RWPE2 (cell line): ENCODE measurements at regions not wholly inside any gene's neighbourhood (a gene's known extent, or its start where the extent isn't known, plus 50 kb on each side); places are given as distances from the start of the nearest gene placed in this dataset.

ENCODE experiments used
- ATAC-seq: fragments of 200-7000 bp; cut with Tn5 transposase; 3 replicates; pipeline ENCODE4 v1.9.1; 2021; ENCODE audit warnings: low read depth
- DNase-seq: peaks from one replicate; pipeline ENCODE4 v3.0.0-alpha.2; 2020; ENCODE audit warnings: low spot score
- H3K27ac ChIP-seq: fragments of 450-650 bp; 2 replicates; pipeline ENCODE4 v1.5.1; 2017; ENCODE audit warnings: mild to moderate bottlenecking; ENCODE audit not compliant: poor library complexity, severe bottlenecking
- H3K27me3 ChIP-seq: fragments of 250-450 bp; sonication (Bioruptor Pico); 2 replicates; pipeline ENCODE4 v1.5.1; 2021; ENCODE audit warnings: mild to moderate bottlenecking, moderate library complexity; ENCODE audit not compliant: insufficient read depth, poor library complexity, severe bottlenecking
- H3K36me3 ChIP-seq: fragments of 250-450 bp; sonication (Bioruptor Pico); 2 replicates; pipeline ENCODE4 v1.5.1; 2020; ENCODE audit warnings: low read depth, mild to moderate bottlenecking, moderate library complexity
- H3K4me1 ChIP-seq: fragments of 250-450 bp; sonication (Bioruptor Pico); 2 replicates; pipeline ENCODE4 v1.5.1; 2021; ENCODE audit warnings: mild to moderate bottlenecking, moderate library complexity; ENCODE audit not compliant: insufficient read depth, poor library complexity, severe bottlenecking
- H3K4me3 ChIP-seq: fragments of 250-450 bp; sonication (Bioruptor Pico); 2 replicates; pipeline ENCODE4 v1.5.1; 2021; ENCODE audit warnings: mild to moderate bottlenecking, moderate library complexity; ENCODE audit not compliant: severe bottlenecking
- H3K9me3 ChIP-seq: fragments of 250-450 bp; sonication (Bioruptor Pico); 2 replicates; pipeline ENCODE4 v1.5.1; 2021; ENCODE audit warnings: mild to moderate bottlenecking, moderate library complexity; ENCODE audit not compliant: severe bottlenecking
- CTCF ChIP-seq: fragments of 450-650 bp; IDR thresholded peaks from one replicate; pipeline ENCODE4 v1.5.1; 2017; ENCODE audit warnings: mild to moderate bottlenecking, moderate library complexity; ENCODE audit not compliant: poor library complexity, severe bottlenecking

GRCh38 chr13:62061751-62062150, 646.1 kb upstream of the PCDH20 start:
- Histone ChIP-seq H3K4me1 (no peaks in the 10 kb centered on the region), H3K27ac (no peak overlapping the region), H3K4me3 (no peak overlapping the region), H3K27me3 (no peaks in the 10 kb centered on the region), H3K9me3 (no peaks in the 10 kb centered on the region), H3K36me3 (no peaks in the 10 kb centered on the region)
- TF ChIP-seq CTCF: no peak
- ATAC-seq: no peak
- DNase-seq: no peak

GRCh38 chr13:62060570-62060969, 644.9 kb upstream of the PCDH20 start:
- no peak for TF ChIP-seq CTCF
- H3K4me3 ChIP-seq: no peak overlapping the region
- no peaks in the 10 kb centered on the region for H3K9me3 ChIP-seq
- no peak for ATAC-seq
- H3K27ac ChIP-seq: no peak overlapping the region
- no peaks in the 10 kb centered on the region for H3K27me3 ChIP-seq
- H3K36me3 ChIP-seq: no peaks in the 10 kb centered on the region
- H3K4me1 ChIP-seq: no peaks in the 10 kb centered on the region
- DNase-seq: no peak

- no peak for DNase-seq
- Histone ChIP-seq H3K27me3 (no peaks in the 10 kb centered on the region), H3K4me1 (no peaks in the 10 kb centered on the region), H3K4me3 (no peak overlapping the region), H3K36me3 (no peaks in the 10 kb centered on the region), H3K27ac (no peak overlapping the region), H3K9me3 (no peaks in the 10 kb centered on the region)
- ATAC-seq: no peak
- TF ChIP-seq CTCF: no peak
Observed at GRCh38 chr13:62057286-62057685, 641.6 kb upstream of the PCDH20 start.

GRCh38 chr13:62049992-62050391, 634.3 kb upstream of the PCDH20 start:
- Histone ChIP-seq H3K4me1 (no peaks in the 10 kb centered on the region), H3K27me3 (no peaks in the 10 kb centered on the region), H3K36me3 (no peaks in the 10 kb centered on the region), H3K9me3 (no peaks in the 10 kb centered on the region), H3K4me3 (no peak overlapping the region), H3K27ac (no peak overlapping the region)
- no peak for TF ChIP-seq CTCF
- DNase-seq (no peak), ATAC-seq (no peak)

GRCh38 chr13:62046512-62046911, 630.9 kb upstream of the PCDH20 start:
- no peak for DNase-seq
- no peaks in the 10 kb centered on the region for H3K36me3 ChIP-seq
- ATAC-seq: no peak
- H3K9me3 ChIP-seq: no peaks in the 10 kb centered on the region
- TF ChIP-seq CTCF: no peak
- no peaks in the 10 kb centered on the region for H3K27me3 ChIP-seq
- no peak overlapping the region for H3K4me3 ChIP-seq
- no peak overlapping the region for H3K27ac ChIP-seq
- no peaks in the 10 kb centered on the region for H3K4me1 ChIP-seq
